GM23338 (cell line): ENCODE measurements at regions not wholly inside any gene's neighbourhood (a gene's known extent, or its start where the extent isn't known, plus 50 kb on each side); places are given as distances from the start of the nearest gene placed in this dataset.

ENCODE experiments used
- CREB1 ChIP-seq: fragments of 250-450 bp; sonication (Bioruptor Pico); IDR thresholded peaks from 2 replicates; pipeline ENCODE4 v1.5.0; 2020; ENCODE audit warnings: low read depth, mild to moderate bottlenecking, moderate library complexity
- CTCF ChIP-seq, 2 experiments: fragments of 200-600 bp in 1 of 2; sonication (generic) in 1 of 2; conservative IDR thresholded peaks; 2 replicates each; pipeline versions ENCODE4 v1.5.1 to v1.6.1; 2016 to 2017; ENCODE audit warnings: antibody characterized with exemption in 2 of 2, low read depth in 2 of 2, mild to moderate bottlenecking in 2 of 2, moderate library complexity in 1 of 2
- EZH2 ChIP-seq: fragments of 200-600 bp; sonication (generic); IDR thresholded peaks from one replicate; pipeline ENCODE4 v1.8.0; 2017; ENCODE audit warnings: antibody characterized with exemption, mild to moderate bottlenecking, low read depth; ENCODE audit not compliant: unreplicated experiment
- EZH2phosphoT487 ChIP-seq: fragments of 200-600 bp; sonication (generic); IDR thresholded peaks from one replicate; pipeline ENCODE4 v1.8.1; 2018; ENCODE audit warnings: antibody characterized with exemption; ENCODE audit not compliant: unreplicated experiment
- JUNB ChIP-seq: IDR thresholded peaks from one replicate; pipeline ENCODE4 v1.6.1; 2016; ENCODE audit warnings: antibody characterized with exemption; ENCODE audit not compliant: unreplicated experiment
- POLR2AphosphoS5 ChIP-seq: IDR thresholded peaks from 2 replicates; pipeline ENCODE4 v1.6.1; 2016; ENCODE audit warnings: antibody characterized with exemption, low read depth
- TF ChIP-seq, protein P1 (sequence below): IDR thresholded peaks from one replicate; pipeline ENCODE4 v1.6.1; 2018; ENCODE audit warnings: antibody characterized with exemption; ENCODE audit not compliant: unreplicated experiment

DNA sequence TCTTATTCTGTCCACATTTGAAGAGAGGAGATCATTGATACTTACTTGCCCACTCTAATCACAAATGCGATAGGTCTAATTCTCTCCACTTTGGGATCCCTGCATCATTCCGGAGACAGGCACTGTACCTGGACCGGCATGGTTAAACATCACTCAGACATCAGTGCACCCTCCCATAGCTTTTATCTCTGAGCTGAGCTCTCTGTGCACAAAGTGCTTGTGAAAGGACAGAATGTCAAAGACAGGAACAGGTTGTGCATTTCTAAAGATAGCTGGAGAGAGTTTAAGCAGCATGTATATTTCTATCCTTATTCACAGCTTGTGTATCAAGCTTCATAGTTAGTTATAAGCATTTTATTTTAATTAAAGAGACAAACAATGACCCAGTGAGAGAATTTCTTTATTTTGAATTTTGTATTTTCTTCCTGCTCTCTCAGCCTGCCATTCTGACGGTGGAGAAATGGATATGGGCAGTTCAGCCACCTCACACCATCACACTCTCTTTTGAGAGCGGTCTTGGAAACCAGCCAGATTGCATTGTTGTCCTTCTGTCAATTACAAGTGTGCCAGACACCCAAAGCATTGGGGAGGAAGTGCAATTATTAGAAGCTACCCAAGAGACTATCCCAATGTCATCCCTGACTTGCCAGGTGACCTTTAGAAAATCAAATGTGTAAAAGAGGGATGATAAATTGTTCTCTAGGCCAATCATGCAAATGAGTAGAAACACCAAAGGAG is 65.2 kb upstream of the CHL1 start:
- TF ChIP-seq, protein P1, sequence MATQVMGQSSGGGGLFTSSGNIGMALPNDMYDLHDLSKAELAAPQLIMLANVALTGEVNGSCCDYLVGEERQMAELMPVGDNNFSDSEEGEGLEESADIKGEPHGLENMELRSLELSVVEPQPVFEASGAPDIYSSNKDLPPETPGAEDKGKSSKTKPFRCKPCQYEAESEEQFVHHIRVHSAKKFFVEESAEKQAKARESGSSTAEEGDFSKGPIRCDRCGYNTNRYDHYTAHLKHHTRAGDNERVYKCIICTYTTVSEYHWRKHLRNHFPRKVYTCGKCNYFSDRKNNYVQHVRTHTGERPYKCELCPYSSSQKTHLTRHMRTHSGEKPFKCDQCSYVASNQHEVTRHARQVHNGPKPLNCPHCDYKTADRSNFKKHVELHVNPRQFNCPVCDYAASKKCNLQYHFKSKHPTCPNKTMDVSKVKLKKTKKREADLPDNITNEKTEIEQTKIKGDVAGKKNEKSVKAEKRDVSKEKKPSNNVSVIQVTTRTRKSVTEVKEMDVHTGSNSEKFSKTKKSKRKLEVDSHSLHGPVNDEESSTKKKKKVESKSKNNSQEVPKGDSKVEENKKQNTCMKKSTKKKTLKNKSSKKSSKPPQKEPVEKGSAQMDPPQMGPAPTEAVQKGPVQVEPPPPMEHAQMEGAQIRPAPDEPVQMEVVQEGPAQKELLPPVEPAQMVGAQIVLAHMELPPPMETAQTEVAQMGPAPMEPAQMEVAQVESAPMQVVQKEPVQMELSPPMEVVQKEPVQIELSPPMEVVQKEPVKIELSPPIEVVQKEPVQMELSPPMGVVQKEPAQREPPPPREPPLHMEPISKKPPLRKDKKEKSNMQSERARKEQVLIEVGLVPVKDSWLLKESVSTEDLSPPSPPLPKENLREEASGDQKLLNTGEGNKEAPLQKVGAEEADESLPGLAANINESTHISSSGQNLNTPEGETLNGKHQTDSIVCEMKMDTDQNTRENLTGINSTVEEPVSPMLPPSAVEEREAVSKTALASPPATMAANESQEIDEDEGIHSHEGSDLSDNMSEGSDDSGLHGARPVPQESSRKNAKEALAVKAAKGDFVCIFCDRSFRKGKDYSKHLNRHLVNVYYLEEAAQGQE: no peak
- TF ChIP-seq CTCF (conservative IDR thresholded peaks at IDR 0.05; ENCODE audit: low read depth in 2 of 2) (no peak), POLR2AphosphoS5 (no peak), JUNB (no peak), EZH2phosphoT487 (no peak), CREB1 (no peak), EZH2 (no peak)
